ENCODE measurements at regions not wholly inside any gene's neighbourhood (a gene's known extent, or its start where the extent isn't known, plus 50 kb on each side); places are given as distances from the start of the nearest gene placed in this dataset.

DNA sequence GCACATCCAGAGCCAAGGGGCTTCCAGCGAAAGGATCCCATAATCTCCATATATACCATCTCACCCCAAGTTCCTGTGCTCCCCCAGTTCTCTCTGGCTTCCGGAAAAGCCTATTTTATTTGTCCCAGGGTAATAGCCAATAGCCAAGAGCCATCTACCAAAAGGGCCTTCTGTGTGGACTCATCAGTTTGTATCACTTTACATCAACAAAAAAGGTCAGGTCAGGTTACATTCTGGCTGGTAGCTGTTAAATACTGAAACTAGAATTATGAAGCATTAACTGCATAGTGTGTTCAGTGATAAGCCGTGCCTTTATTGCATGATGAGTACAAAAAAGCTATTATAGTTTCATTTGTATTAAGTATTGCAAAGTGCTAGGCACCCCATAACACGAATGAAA lies 223.7 kb downstream of the IRS1 start:
- TF ChIP-seq, protein P1, sequence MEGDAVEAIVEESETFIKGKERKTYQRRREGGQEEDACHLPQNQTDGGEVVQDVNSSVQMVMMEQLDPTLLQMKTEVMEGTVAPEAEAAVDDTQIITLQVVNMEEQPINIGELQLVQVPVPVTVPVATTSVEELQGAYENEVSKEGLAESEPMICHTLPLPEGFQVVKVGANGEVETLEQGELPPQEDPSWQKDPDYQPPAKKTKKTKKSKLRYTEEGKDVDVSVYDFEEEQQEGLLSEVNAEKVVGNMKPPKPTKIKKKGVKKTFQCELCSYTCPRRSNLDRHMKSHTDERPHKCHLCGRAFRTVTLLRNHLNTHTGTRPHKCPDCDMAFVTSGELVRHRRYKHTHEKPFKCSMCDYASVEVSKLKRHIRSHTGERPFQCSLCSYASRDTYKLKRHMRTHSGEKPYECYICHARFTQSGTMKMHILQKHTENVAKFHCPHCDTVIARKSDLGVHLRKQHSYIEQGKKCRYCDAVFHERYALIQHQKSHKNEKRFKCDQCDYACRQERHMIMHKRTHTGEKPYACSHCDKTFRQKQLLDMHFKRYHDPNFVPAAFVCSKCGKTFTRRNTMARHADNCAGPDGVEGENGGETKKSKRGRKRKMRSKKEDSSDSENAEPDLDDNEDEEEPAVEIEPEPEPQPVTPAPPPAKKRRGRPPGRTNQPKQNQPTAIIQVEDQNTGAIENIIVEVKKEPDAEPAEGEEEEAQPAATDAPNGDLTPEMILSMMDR (IDR thresholded peaks at IDR 0.05; ENCODE audit: low read length), result no peak
- TF ChIP-seq EZH2 (IDR thresholded peaks at IDR 0.05; ENCODE audit: borderline replicate concordance, low read length), result no peak

Measured in OCI-LY1 (cell line).